NK-92 treated with Interleukin-12 subunit alpha and Interleukin-12 subunit beta, amount 100 ng/mL, for 24 hours (cell line): ENCODE measurements at regions not wholly inside any gene's neighbourhood (a gene's known extent, or its start where the extent isn't known, plus 50 kb on each side); places are given as distances from the start of the nearest gene placed in this dataset.
"Not testable (repeated sequence)": the region's sequence is repeated elsewhere in the genome, so short reads cannot be mapped to it uniquely, and the experiment has no call there.

ENCODE experiments used
- DNase-seq: peaks from one replicate; lab custom pipeline; 2025; lab: John Stamatoyannopoulos, UW

DNA sequence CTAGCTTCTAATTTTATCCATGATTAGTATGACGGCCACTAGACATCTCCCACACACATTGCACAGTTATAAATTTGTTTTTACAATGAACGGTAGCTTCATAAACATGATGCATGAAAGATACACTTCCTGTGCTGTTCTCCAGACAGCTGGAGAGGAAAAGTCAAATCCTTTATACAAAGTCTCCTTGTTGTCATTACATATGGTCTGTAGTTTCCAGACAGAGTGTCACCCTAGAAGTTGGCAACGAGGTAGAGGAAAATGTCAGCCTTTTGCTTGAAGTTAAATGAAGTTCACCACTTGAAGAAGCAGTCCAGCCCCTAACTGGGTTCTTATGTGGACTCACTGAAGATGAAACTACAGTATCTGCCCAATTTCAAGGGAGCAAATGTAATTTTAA lies 253.0 kb upstream of the P2RY1 start:
- DNase-seq, result no peak

DNA sequence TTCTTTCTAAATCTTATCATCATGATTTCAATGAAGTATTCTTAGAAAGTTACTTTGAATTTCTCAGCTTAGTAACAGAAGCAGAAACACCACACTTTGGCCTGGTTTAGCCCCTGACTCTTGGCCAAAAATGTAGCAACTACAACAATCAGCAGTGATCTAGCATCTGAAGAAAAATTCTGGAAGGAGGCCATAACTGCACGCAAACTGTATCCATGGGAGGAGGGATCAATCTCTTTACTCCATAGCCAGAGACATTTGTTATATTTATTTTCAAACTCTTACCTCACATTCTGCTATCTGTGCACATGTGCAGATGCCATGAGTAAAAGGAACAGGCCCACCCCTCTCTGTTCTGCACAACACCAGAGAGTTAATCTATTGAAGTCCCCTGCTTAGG lies 251.0 kb upstream of the P2RY1 start:
- DNase-seq, result no peak

DNA sequence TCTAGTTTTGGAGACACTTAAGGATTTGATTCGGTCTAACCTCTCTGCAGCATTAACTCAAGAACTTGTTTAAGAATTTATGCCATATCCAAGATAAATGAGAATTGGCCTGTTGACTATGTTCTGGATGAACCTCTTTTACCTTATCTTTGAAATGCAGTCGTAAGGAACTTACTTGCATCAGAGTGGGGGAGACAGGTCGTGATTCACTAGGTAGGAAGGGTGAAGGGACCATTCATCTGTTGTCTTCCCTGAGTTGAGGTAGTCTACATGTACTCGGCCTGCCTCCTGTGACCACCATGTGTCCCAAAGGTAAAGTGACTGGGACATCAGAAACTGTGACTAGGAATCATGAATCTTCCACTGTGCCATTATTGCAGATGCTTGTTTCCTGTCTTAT lies 248.0 kb upstream of the P2RY1 start:
- DNase-seq, result no peak

DNA sequence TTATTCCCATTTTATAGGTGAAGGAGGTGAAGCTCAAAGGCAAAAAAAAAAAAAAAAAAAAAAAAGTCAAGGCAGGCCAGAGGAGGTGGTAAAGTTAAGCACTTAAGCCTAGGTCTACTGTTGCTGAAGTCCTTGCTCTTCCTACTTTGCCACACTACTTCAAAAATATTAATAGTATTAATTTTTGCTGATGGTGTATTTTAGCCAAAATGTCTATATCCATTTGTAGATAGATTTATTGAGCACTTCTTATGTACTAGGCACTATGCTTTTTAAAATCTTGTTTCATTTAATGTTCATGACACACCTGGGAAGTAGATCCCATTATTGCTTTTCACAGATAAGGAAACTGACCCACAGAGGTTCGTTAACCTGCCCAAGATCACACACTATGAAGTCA lies 247.1 kb upstream of the P2RY1 start:
- DNase-seq, result no peak

DNA sequence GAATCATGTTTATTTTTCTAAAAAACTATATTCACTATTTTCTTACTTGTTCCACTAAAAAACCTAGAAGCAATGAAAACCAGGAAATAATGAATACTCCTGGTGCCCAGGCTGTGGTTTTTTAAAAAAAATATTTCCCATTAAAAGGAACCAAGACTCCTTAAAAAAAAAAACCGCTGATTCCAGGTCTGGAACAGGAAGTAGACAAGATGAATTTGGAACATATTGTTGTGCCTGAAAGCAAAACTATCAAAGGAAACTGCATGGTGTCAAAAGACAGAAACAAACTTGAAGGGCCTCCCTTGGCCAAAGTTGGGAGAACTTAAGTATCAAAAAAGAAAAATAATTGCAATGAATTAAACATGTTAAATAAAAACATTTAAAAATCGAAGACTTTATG lies 245.3 kb upstream of the P2RY1 start:
- no peak for DNase-seq

DNA sequence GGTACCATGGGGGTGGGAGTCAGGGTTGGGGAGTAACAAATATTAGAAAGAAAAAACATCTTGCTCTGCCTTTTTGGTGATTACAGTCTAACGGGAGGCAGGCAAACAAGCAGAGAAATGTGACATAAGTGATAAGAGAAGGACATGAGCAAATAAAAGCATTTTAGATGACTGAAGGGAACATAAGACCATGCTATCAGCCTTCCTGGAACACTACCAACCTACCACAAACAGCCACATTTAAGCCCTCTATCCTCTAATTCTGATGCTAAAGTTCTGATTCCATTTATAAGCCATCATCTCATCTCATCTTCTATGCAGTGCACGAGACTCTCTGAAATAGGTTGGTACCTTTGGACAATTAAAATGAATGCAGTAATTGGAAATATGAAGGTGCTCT lies 243.4 kb upstream of the P2RY1 start:
- no peak for DNase-seq

DNA sequence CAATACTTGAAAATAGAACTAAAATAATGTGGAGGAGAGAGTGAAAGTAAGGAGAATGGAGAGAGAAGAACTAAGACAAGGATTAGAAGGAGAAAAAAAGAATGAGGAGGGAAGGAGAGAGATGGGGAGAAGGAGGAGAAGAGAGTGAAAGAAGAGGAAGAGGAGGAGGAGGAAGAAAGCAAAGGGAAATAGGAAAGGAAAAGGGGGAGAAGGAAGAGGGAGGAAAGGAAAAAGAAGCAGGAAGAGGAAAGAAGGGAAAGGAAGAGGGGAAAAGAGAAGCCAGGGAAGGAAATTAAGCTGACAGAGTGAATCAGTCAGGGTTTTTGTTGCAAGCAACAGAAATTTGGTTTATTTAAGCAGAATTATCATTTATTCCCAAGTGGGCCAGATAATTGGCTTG lies 241.7 kb upstream of the P2RY1 start:
- no peak for DNase-seq

DNA sequence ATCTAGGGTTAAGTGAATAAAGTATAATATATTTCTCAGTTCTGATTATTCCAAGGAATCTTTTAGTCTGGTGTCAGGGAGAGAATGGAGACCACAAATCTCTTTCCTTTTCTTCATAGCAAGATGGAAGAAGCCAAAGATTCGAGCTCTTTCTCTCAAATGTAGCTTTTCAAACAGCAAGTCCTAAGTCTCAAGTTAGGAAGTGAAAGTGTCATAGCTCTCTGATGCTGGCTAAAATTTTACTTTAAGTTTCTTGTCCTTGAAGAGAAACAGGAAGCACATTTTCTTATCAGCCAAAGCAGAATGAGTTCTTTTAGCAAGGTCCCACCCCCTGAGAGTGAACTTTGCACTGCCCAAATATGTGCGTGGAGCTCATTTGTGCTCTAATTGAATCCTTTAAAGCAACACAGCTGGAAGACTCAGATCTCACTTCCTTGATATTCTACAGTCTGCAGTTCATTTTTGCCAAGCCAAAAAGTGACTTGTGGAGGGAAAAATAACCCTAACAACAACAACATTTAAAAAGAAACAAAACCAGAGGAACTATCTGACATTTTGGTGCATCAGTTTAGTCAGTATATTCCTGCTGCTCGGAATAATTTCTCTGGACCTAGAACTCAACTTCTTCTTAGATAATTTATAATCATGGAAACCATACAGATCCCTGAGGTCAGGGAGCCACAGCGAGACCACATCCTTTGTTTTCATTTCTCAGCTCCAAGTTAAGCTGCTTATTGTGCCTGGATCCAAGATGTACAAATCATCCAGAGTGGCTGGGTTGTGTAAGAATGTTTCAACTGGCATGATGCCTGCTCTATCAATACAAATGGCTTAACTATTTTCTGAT lies 238.7 kb upstream of the P2RY1 start:
- DNase-seq, result no peak

DNA sequence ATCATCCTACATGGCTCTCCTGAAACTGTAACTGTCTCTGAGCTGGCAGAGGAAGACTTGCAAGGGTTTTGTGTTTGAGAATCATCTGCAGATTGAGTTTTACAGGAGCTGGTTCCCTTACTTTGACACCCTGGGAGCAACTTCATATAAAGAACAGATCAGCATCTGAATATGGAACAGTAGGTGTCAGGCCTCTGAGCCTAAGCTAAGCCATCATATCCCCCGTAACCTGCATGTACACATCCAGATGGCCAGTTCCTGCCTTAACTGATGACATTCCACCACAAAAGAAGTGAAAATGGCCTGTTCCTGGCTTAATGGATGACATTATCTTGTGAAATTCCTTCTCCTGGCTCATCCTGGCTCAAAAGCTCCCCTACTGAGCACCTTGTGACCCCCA lies 238.1 kb upstream of the P2RY1 start:
- DNase-seq, result not testable (repeated sequence)

DNA sequence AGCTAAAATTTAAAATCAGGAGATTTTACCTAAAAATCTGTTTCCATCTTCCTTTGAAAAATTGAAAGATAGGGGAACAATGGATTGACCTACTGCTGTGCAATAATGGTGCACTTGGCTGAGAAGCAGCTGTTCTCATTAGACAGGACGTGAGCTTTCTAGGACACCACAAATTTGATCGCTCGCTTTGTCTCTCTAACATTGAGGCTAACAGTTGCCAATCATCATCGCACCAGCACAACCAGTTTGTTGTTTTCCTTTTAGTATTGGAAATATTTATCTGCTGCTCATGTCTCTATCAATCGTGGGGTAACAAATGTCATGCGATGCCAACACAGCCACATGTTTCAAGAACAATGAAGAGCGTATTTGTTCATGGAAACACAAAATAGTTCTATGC lies 228.8 kb upstream of the P2RY1 start:
- DNase-seq, result no peak

DNA sequence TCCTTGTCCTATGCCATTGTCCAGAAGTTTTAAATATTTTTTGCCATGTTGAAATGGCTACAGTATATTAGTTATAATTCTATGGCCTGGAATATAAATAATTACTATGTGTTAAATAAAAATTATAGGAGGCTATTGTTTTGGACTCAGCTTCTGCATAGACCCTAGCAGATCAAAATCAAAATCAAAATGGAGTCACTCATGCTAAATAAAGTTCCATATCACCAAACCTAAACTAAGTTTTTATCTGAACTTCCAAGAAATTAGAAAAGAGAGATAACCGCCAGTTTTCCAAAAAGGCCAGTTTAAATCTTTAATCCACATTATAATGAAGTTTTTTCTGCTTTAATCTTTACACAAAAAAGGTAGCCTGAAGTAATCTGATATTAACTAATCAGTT lies 227.8 kb upstream of the P2RY1 start:
- no peak for DNase-seq

DNA sequence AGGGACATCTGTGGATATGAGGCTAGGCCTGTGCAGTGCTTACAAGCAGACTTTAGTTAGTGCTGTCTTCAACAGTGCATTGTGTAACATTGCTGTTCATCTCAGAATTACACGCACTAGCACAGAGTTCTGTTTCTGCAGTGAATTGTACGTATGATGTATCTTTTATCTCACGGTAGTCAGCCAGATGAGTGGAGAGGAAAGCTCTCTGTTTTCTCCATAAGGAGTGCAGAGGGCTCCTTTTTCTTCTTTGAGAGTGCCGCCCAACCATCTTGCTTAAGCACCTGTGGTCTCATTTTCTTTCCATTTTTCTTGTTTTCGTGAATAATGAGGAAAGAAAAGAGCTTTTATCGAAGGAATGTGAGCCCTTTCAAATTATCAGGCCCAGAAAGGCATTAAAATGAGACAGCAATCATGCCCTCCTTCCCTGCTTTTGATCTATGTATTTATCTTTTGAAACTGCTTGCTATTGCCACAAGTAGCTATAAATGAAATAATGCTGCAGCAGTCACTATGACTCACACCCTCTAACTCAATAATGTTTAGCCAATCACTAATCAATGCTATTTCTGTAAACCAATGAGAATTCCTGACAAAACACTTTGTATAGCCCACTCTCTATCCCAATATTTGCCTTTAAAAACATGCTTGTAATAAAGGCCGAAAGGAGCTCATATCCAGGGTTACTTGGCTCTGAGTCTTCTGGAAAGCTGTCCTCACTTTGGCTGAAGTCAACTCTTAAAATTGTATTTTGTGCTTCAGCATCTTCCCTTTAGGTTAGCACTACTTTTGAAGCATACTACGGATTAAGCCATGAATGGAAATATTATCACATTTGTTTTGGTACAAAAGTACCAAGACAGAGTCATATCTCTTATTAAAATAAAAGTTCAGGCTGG lies 226.0 kb upstream of the P2RY1 start:
- no peak for DNase-seq

DNA sequence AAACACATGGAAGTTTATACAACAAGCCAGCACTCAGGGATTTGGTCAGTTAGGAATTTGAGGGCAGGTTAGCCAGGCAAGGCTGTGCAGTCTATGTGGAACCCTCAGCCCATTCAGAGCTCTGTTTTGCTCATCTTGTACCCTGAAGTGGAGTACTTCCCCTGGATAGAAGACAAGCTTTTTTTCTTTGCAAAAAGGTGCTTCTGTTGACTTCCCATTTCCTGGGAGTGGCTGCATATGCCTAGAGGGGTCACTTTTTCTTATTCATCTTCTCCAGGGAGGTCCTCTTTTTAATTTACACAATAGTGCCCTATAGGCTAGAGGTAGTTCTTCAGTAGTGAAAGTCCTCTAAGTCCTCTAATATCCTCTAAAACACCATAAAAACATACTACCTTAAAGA lies 225.0 kb upstream of the P2RY1 start:
- no peak for DNase-seq

DNA sequence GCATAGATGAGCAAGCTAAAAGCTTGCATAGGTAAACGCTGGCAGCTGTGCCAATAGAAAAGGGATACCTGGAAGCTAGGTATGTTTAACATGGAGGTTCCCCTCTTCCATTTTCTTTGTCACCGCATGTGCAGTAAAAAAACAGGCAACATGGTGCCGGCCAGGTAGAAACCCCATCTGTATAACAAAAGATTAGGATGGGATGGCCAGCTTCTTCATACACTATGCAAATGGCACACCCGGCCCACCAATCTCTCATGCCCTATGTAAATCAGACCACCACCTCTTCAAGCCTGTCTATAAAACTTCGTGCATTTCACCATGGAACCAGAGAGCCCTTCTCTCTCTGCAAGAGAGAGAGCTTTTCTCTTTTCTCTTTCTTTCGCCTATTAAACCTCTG lies 224.3 kb upstream of the P2RY1 start:
- no peak for DNase-seq

DNA sequence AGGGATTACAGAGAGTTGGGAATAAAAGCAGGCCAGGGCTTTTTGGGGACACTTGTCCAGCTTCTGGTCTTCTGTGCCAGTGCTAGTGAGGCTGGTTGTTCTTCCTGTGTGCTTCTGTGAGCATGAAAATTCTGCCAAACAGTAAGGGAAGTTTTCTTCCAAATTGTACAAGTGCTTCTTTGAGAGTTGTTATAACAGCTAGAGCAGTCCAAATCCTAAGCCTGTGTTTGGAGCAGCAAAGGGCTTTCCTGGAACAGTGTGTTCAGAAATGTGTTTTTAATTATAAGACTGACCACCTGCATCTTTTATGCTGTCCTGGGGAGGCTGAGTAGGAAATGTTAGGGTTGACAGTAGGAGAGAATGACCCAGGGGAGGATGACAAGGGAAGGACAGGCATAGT lies 223.0 kb upstream of the P2RY1 start:
- no peak for DNase-seq

DNA sequence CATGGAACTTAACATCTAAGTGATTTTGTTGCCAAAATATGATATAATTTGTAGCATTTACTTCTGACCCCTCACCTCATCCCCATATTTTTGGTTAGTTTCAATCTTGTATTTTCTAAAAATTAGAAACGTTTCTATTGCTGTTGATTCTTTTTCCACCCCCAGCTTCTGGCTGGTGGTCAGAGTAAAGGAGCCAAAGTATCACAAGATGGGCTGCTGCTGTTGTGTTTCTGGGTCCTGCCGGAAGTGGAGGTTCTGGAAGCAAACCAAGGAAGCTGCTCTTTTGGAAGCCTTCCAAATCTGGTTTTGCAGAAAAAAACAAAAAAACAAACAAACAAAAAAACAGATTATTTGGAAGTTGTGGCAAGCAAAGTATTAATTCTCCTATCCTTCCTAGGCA lies 221.1 kb upstream of the P2RY1 start:
- no peak for DNase-seq

DNA sequence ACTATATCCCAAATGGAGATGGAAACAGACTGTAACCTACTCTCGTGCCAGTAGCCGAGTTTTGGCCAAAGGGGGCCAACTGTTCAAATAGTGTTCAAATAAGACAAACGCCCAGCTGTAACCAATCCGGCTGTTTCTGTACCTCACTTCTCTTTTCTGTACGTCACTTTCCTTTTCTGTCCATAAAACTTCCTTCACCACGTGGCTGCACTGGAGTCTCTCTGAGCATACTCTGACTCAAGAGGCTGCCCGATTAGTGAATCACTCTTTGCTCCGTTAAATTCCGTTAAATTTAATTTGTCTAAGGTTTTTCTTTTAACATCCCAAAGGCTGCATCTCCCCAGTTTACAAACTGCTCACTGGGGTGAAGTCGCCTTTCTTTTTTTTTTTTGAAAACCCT lies 219.2 kb upstream of the P2RY1 start:
- DNase-seq, result no peak

DNA sequence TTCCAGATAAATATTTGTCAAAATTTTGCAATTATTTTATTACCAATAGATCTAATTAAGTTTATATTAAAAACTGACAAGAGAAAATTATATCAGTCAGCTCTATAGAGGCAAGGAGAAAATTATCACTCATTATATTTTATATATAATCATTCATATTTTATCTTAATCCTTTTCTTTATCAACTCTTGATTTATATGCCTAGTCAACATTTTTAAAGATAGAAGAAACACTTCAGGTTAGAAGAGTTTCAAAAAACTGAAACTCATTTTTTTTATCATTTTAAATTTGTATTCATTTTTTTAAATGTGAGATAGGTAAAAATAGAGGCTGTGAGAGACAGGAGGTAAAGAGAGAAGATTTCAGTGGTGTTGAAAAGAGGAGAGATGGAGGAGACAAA lies 217.3 kb upstream of the P2RY1 start:
- no peak for DNase-seq

DNA sequence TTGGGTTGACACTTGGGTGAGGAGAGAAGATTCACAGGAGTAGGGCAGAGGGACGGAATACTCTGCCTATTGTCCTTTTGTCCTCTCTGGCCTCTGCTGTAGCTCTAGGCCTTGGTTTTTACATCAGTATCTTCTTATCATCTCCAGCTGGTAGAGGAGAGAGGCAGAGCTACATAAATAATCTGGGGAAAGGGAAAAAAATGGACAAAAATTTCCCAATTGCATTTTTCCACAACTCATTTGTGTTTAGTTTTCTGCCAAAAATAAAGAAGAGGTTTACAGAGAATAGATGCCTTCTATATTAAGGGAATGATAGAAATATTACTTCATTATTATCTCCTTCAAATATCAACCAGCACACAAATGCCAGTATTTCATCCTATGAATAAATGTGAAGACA lies 216.4 kb upstream of the P2RY1 start:
- DNase-seq, result no peak

DNA sequence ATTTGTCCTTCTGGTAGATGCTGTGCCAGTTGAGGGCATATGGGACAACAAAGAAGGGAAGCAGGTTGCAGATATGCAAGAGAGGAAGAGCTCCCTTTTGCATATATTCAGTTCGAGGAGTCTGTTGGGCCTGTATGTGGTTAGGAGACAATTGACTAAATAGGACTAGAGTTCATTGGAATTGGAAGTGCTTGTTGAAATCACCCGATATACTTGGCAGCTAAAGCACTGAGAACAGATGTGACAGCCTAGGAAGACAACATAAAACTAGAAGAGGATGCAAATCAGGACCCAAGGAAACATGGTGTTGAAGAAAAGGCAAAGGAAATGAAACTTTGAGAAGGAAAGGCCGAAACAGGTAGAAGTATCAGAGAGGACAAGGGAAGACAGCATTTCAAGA lies 215.2 kb upstream of the P2RY1 start:
- no peak for DNase-seq

DNA sequence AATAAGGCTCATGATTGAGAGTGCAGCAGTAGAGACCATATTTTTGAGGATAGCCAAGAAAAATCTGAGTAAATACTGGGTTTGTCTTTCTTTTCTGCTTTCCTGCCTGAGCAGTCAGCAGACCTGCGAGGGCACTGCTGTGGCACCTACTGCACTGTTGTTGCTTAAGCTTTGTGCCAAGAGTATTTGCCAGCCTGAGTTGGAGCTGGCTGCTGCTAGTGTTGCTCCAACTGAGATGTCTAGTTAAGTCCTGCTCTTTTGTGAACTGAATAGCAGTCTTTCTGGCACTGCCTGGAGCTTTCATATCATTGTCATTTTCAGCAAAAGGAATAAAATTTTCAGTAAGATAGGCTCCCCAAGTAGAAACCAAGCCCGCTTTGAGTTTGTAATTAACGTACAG lies 214.5 kb upstream of the P2RY1 start:
- DNase-seq, result no peak

DNA sequence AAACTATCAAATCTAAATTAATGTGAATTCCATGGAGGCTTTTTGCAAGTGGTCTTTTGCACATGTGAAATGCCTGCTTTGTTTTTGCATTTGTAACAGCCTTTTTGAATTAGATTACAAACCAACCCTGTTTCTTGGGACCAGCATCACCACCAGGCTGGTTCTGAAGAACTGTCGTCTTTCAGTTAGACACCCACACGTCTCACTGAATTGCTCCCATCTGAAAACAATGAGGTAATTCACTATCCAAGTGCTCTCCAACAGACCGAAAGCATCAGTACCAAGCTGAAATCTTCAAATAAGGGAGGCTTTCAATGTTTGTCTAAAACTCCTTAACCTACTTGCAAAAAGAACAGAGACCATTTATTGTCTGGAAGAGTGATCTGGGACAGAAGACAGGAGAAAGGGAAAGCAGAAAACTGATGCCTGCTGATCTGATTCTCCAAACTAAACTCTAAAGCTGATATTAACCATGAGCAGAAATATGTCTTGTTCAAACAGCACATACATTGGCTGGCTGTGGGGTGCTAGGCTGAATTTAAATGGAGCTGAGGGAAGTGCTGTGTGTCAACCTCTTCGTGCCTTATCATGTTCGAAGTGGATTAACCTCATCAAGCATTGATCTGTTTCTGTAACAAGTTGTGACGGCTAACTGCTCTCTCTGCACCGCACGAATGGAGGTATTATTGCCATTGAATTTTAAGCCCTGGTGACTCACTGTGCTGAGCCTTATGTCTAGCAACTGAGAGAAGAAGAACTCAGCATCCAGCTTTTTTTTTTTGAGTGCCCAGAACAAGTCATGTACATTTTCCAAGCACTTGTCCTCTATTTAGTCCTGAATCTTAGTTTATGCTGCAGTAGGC lies 213.7 kb upstream of the P2RY1 start:
- no peak for DNase-seq
